NB4 (cell line): ENCODE measurements at regions not wholly inside any gene's neighbourhood (a gene's known extent, or its start where the extent isn't known, plus 50 kb on each side); places are given as distances from the start of the nearest gene placed in this dataset.

Experiments used
- DNase-seq: peaks from one replicate; pipeline ENCODE4 v3.0.0; 2010; ENCODE audit warnings: low read depth
- H3K4me3 ChIP-seq: one replicate; pipeline ENCODE4 v1.5.1; 2011; ENCODE audit warnings: mild to moderate bottlenecking, low read depth, low read length, moderate library complexity
- MYC ChIP-seq: IDR thresholded peaks from 2 replicates; pipeline ENCODE4 v1.6.1; 2011; ENCODE audit warnings: low read depth, low read length
- POLR2A ChIP-seq: IDR thresholded peaks from 2 replicates; pipeline ENCODE4 v1.6.1; 2011; ENCODE audit warnings: mild to moderate bottlenecking; ENCODE audit not compliant: insufficient read length; ENCODE audit errors: extremely low read depth
- TF ChIP-seq, protein P1 (sequence below): IDR thresholded peaks from one replicate; pipeline ENCODE4 v1.5.1; 2012; ENCODE audit warnings: low read depth, low read length
- TF ChIP-seq, protein P2 (sequence below): IDR thresholded peaks from 2 replicates; pipeline ENCODE4 v1.6.1; 2011; ENCODE audit warnings: low read depth, low read length

DNA sequence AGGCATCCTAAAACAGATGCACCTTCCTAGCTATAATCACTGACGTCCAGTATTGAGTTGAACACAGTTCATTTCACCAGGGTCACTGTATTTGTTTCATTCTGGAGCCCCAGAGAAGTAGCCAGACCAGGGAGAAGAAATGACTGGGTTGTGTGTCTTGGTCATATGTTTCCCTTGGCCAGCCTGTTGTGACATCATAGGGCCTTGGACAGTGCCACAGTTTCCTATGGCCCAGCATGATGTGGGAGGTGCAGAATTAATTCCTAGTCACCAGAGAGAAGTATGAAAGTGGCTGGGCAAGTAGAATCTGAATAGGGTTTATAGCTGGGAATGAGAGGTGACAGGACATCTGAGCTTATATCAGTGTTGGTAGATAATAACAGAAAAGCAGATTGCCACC lies 84.0 kb upstream of the ZBED5 start:
- TF ChIP-seq, protein P1, sequence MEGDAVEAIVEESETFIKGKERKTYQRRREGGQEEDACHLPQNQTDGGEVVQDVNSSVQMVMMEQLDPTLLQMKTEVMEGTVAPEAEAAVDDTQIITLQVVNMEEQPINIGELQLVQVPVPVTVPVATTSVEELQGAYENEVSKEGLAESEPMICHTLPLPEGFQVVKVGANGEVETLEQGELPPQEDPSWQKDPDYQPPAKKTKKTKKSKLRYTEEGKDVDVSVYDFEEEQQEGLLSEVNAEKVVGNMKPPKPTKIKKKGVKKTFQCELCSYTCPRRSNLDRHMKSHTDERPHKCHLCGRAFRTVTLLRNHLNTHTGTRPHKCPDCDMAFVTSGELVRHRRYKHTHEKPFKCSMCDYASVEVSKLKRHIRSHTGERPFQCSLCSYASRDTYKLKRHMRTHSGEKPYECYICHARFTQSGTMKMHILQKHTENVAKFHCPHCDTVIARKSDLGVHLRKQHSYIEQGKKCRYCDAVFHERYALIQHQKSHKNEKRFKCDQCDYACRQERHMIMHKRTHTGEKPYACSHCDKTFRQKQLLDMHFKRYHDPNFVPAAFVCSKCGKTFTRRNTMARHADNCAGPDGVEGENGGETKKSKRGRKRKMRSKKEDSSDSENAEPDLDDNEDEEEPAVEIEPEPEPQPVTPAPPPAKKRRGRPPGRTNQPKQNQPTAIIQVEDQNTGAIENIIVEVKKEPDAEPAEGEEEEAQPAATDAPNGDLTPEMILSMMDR = no peak
- no peak for TF ChIP-seq POLR2A
- TF ChIP-seq, protein P2, sequence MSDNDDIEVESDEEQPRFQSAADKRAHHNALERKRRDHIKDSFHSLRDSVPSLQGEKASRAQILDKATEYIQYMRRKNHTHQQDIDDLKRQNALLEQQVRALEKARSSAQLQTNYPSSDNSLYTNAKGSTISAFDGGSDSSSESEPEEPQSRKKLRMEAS = no peak
- no peak for TF ChIP-seq MYC
- DNase-seq = no peak
- no peak overlapping the region for H3K4me3 ChIP-seq

DNA sequence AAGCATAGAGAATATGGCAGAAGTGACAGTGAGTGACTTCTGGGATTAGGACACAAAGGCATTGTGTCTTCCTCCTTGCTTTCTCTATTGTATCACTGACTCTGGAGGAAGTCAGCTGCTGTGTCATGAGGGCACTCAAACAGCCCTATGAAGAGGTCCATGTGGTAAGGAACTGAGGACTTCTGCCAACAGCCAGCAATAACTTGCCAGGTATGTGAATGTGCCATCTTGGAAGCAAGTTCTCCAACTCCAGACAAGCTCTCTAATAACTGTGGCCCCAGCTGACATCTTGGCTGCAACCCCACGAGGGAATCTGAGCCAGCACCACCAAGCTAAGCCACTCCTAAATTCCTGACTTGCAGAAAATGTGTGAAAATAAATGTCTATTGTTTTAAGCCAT lies 83.6 kb upstream of the ZBED5 start:
- no peak for TF ChIP-seq MYC
- TF ChIP-seq, protein P2 = no peak
- TF ChIP-seq, protein P1 = no peak
- TF ChIP-seq POLR2A = no peak
- DNase-seq = no peak
- H3K4me3 ChIP-seq = no peak overlapping the region

DNA sequence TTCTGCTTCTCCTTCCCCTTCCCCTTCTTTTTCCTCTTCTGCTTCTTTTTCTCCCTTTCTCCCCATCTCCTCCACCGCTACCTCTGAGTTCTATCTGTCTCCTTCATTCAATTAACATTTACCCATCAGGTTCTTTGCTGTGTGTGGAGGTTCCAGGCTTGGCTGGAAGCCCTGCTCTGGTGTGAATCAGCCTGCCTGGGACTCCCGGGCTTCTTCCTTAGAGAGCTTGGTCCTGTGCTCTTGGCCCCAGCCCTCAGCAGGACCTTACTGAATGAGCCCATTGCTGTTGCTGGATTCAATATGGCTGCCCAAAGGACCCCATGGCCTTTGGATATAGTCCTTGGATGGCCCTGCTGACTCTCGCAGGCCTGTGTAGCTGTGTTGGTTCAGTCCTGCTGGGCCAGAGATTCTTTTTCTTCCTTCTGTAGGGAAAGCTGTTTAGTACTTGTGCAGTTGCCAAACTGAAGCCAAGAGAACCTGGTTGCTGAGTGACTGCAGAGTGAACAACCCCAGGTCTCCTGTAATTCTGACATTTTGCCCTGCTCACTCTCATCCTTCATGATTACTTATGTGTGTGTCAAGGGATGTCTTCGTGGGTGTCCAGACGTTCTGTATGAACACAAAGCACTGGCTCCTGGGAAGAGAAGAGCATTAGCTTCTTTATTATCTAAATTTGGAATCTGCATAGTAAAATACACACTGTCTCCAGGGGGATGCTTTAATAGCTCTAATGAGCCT lies 81.0 kb upstream of the ZBED5 start:
- DNase-seq = no peak
- TF ChIP-seq, protein P2 = no peak
- TF ChIP-seq POLR2A = no peak
- TF ChIP-seq, protein P1 = no peak
- TF ChIP-seq MYC = no peak
- H3K4me3 ChIP-seq = no peak overlapping the region

DNA sequence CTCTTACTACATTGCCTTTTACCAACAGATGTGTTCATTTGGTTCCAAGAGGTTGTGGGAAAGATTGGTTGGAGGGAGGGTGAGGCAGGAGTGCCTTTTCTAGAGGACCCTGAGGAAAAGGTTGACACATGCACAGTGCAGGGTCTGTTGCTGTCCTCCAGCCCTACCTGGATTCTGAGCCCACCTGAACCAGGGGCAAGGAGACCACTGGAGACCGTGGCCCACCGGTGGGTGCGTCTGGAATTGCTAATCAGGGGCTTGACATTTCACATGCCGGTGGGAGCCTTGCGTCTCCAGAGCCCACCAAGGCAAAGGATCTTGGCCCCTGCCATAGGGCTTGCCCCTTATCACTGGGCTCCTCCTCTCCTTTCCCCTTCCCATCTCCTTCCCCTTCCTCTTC lies 80.4 kb upstream of the ZBED5 start:
- no peak overlapping the region for H3K4me3 ChIP-seq
- TF ChIP-seq POLR2A = no peak
- TF ChIP-seq, protein P1 = no peak
- TF ChIP-seq MYC = no peak
- TF ChIP-seq, protein P2 = no peak
- no peak for DNase-seq

DNA sequence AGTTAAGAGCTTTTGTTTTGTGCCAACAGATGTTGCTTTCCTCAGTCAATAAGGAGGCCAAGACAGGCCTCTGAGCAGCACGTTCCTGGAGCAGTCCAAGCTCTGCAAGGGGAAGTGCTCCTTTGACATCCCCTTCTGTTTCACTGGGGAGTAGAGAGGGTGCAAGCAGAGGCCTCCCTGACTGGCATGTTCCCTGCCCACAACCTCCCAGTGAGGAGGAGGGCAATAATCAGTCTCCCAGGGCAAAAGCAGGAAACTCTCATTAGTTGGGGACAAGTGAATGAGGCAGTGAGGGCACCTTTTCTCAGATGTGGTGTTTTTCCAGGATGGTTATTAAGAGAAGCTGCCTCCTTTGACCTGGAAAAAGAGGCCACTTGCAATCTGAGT lies 79.5 kb upstream of the ZBED5 start:
- no peak overlapping the region for H3K4me3 ChIP-seq
- TF ChIP-seq POLR2A (no peak), MYC (no peak)
- TF ChIP-seq, protein P1 = no peak
- TF ChIP-seq, protein P2 = no peak
- peak; percentile 27 for DNase-seq
